ENCODE measurements at regions not wholly inside any gene's neighbourhood (a gene's known extent, or its start where the extent isn't known, plus 50 kb on each side); places are given as distances from the start of the nearest gene placed in this dataset.
"Not testable (repeated sequence)": the region's sequence is repeated elsewhere in the genome, so short reads cannot be mapped to it uniquely, and the experiment has no call there.

GRCh38 chr12:125492354-125493270, 427.4 kb downstream of the AACS start:
- DNase-seq (ENCODE audit: low spot score): no peak

GRCh38 chr12:125493704-125494308, 428.6 kb downstream of the AACS start:
- no peak for DNase-seq (ENCODE audit: low spot score)

- DNase-seq (ENCODE audit: low spot score): no peak
Measured at GRCh38 chr12:125503128-125503527, 437.9 kb downstream of the AACS start.

DNA sequence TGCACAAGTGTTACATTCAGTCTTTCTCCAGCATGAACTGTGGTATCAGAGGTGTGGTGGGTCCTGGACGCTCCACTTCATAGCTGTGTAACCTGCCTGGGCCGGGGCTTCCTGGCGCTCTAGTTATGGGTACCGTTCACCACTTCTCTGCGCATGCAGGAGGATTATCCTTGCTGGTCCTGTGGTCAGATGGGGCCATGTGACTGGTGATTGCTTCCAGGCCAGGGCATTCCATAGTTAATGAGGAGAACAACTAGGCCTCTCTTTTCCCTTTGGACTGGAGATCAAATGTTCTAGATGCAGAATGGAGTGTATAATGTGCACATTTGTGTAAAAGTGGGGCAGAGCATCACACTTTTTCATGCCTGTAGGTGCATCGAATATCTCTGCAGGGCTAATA, 444.0 kb downstream of the AACS start:
- DNase-seq (ENCODE audit: low spot score): no peak

GRCh38 chr12:125512541-125513298, 447.5 kb downstream of the AACS start:
- DNase-seq (ENCODE audit: low spot score): no peak

- DNase-seq (ENCODE audit: low spot score): no peak
Measured at GRCh38 chr12:125515887-125516286, 450.7 kb downstream of the AACS start.

GRCh38 chr12:125518074-125518473, 452.8 kb downstream of the AACS start:
- no peak for DNase-seq (ENCODE audit: low spot score)

DNA sequence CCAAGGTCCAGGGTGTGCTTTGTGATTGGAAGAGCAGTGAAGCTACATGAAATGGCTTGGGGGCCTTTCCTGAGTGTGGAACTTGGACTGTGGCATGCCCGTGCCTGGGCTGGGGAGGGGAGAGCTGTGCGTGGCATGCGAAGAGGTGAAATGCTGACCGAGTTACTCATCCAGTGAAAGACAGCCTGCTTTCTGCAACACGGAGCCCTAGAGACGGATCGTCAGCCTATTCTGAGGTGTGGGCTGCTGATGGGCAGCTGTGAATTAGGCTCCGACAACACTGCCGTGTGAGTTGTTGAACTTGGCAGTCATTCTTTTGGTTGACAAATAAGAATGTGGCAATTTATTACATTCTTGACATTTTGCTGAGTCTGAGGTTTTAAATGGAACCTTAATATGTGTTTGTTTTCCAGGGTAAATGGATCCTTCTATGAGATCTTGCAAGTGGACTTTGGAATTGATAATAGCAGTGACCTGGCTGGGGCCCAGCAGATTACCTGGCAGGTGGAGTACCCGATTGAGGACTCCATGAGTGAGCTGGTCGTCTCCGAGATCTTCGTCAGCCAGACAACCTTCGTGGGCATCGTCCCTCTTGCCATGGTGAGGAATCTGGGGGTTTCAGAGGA, 453.9 kb downstream of the AACS start:
- DNase-seq (ENCODE audit: low spot score): no peak

DNA sequence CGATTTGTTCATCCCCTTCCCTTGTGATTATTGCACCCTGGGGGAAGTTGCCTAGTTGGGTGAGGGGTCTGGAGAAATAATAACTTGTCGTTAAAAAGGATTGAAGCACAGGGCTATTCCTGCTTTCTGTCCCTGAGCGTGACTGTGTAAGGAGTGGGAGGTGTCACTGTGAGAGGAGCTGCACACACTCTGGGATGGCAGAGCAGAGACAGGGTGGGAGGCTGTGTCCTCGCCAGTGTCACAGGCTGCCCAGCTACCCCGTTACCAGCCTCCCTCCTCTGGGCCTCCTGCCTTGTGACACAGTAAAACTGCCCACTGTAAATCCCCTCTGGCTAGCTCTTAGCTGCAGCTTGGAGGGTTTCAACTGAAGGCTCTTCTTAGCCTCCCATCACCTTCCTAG, 460.6 kb downstream of the AACS start:
- no peak for DNase-seq (ENCODE audit: low spot score)

- no peak for DNase-seq (ENCODE audit: low spot score)
Measured at GRCh38 chr12:125528281-125528680, 463.0 kb downstream of the AACS start.

- DNase-seq (ENCODE audit: low spot score): no peak
Measured at GRCh38 chr12:125530201-125530600, 465.0 kb downstream of the AACS start.

DNA sequence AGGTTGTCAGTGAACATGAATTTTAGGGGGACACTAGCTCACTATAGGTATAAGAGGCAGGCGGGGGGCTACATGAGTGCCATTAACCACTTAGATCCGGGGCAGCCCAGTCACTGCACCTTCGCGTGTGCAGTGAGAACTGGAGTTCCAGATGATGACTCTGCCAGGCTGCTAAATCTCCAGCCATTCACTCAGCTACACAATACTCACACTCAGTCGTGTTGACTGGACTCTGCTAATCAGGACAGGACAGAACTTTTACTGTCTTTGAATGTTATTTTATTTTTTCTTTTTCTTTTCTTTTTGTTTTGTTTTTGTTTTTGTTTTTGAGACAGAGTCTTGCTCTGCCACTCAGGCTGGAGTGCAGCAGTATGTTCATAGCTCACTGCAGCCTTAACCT, 465.6 kb downstream of the AACS start:
- DNase-seq (ENCODE audit: low spot score): no peak

DNA sequence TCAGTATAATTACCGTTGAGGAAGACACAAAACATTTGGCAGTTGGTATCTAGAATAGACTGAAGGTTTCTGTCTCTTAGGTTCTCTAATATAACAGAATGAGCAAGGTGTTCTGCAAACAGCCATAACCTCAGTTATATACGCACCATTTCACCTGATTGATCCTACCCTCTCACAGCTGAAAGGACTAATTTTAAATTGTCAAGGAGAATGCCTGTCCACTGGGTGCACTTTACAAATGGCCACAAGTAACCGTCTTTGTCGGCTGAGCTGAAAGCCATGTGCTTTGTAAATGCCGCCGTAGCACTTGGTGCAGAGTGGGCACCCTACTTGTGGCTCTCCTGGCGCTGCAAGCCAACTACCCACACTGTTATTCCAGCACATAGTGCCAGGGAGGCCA, 466.3 kb downstream of the AACS start:
- DNase-seq (ENCODE audit: low spot score): no peak

DNA sequence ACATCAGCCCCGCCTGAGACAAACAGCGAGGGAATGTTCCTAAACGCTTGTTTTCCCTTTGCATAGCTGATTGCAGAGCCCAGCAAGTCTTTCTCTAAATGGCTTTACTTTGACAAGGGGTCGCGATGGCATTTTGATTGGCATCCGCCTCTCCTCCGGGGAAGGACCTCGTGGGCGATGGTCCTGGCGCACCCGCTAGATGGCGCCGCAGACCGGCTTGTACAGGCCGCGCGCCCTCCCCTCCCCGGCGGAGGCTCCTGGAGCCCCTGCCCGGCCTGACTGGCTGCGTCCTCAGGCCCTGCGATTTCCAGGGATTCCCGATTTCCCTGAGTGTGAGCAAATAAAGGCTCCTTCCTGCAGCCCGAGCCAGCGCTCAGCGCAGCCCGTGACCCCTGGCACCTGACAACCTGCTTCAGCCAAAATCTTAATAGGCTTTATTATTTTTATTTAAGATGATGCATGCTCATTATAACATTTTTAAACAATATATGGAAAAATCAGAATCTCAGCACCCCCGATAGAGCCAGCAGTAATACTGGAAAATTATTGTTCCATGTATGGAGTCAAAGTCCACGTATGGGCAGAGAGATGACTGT, 468.3 kb downstream of the AACS start:
- DNase-seq (ENCODE audit: low spot score): no peak

- no peak for DNase-seq (ENCODE audit: low spot score)
Measured at GRCh38 chr12:125538401-125539199, 473.4 kb downstream of the AACS start.

DNA sequence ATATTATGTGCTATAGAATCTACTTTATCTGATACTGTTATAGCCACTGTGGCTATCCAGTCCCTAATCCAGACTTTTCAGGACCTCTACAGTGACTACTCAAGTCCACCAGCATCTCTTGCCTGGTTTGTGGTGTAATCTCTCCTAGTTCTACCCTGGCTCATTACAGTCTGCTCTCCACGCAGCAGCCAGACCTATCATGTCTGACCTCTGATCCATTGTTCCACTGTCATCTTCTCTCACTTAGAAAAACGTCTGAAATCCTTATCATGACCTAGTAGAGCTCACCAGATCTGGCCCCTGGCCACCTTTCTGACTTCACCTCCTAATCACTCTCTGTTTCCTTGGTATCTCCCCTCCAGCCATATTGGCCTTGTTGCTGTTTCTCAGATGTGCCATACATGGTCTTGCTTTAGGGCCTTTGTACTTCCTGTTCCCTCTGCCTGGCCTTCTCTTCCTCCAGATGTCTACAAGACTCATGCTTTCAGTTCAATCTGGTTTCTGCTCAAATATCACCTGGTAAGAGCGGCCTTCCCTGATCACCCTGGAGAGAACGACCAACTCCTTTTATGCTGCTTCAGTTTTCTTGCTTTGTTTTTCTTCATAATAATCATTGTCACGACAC, 475.5 kb downstream of the AACS start:
- no peak for DNase-seq (ENCODE audit: low spot score)

DNA sequence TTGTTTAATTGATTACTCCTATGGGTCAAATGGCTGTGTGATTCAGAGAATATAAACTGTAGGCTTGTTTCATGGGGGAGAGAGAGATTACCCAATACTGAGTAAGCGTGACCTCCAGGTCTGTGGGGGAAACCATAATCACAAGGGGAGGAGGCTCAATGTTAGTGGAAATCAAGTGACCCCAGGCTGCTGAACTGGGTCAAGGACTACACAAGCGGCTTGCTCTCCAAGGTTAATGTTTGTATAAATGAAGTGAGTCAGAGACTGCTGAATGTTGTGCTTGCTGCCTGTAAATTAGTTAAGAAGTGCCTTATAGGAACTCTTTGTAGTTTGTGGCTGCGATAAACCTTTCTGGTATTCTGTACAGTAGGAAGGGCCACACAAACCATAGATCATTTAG, 479.7 kb downstream of the AACS start:
- DNase-seq (ENCODE audit: low spot score): no peak

DNA sequence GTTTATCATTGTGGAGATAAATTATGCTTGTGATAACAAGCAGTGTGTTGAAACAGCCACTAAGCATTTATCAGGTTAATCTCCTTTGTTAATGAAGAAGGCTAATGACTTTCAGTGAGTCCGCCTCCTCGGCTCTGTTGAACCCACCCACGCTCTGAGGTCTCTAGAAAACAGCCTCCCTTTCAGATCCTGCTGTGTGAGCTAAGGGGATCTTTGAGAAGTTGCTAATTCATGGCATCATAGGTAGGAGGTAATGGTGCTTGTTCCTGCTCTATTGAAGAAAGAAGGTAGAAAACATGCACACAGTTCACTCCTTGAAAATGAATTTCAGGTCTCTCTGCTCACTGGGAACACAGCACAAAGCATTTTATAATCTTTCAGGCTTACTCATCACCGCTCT, 483.9 kb downstream of the AACS start:
- no peak for DNase-seq (ENCODE audit: low spot score)

DNA sequence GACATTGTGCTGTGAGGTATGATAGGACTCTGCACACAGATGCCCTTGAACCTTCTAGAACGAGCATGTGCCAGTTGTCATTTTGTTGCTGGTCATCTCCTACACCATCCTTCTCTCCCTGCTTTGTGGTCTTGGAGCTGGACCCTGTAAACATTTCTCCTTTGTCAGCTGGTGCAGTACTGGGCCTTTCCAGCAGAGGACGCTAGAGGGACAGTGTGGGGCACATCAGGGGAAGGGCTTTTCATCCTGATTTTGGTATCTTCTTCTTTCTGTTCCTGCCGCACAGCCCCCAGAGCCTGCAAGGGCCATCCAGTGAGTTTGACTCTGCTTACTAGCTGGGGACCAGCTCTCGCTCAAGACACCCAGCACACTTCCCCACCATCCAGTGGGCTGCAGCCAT, 484.6 kb downstream of the AACS start:
- no peak for DNase-seq (ENCODE audit: low spot score)

DNA sequence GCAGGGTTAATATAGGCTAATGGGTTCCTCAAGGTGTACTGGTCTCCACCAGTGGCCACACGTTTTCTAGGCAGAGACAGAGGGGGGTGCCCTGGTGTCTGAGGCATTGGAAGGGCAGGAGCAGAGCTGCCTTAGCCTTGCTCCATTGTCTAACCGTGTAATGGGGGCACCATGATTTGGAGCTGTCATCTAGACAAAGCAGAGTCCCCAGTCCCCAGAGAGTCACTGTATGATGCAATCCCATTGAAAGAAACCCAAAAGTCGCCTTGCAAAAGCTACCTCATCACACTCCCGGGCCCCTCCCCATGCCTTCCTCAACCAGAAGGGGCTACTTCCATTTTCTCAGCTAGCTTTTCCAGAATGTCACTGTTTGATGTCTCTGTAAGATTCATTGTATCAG, 487.1 kb downstream of the AACS start:
- no peak for DNase-seq (ENCODE audit: low spot score)

DNA sequence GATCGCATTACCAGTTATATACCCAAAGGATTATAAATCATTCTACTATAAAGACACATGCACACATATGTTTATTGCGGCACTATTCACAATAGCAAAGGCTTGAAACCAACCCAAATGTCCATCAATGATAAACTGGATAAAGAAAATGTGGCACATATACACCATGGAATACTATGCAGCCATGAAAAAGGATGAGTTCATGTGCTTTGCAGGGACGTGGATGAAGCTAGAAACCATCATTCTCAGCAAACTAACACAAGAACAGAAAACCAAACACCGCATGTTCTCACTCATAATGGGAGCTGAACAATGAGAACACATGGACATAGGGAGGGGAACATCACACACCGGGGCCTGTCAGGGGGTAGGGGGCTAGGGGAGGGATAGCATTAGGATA, 495.8 kb downstream of the AACS start:
- not testable (repeated sequence) for DNase-seq (ENCODE audit: low spot score)
